K562 (cell line): ENCODE measurements at regions not wholly inside any gene's neighbourhood (a gene's known extent, or its start where the extent isn't known, plus 50 kb on each side); places are given as distances from the start of the nearest gene placed in this dataset.

ENCODE experiments used
- ATAC-seq: fragments of 200-7000 bp; cut with Tn5 transposase; 3 replicates; pipeline ENCODE4 v1.9.1; 2020; ENCODE audit warnings: moderate library complexity
- BruUV-seq: library from RNA; stranded (reverse); fragments of 400-500 nt; replicated peaks from 2 replicates; lab custom pipeline; 2021; lab: Mats Ljungman, UMichigan
- CTCF ChIA-PET: fragments of 300-600 bp; formaldehyde crosslinking; extraction: SDS; loops from one replicate; lab custom pipeline; 2021; ENCODE audit warnings: low intra/inter-chr PET ratio; lab: Yijun Ruan, JAX
- POLR2A ChIA-PET: fragments of 300-600, 350-650 bp; sonication (Branson Sonifier 250); formaldehyde crosslinking; extraction: SDS; loops from one replicate; lab custom pipeline; 2021; ENCODE audit warnings: antibody characterized with exemption, inconsistent platforms; lab: Yijun Ruan, JAX
- DNase-seq, 4 experiments: peaks; one replicate each; pipeline versions ENCODE4 v3.0.0 to v3.0.0-alpha.2; 2011 to 2018; ENCODE audit warnings: low spot score in 3 of 4, mixed read lengths in 3 of 4; ENCODE audit errors: extremely low read depth in 1 of 4
- FAIRE-seq: peaks from 2 replicates; lab custom pipeline; 2011; peaks lifted over from hg19 to GRCh38; lab: Jason Lieb, UNC
- H2AFZ ChIP-seq: 2 replicates; pipeline ENCODE4 v1.6.0; 2011; ENCODE audit warnings: low read depth, low read length, control low read depth, inconsistent platforms
- H3K27ac ChIP-seq: fragments of 200-600 bp; 3 replicates; pipeline ENCODE4 v1.8.0; 2011; ENCODE audit warnings: low read depth, mild to moderate bottlenecking, control low read depth, inconsistent platforms, low read length, moderate library complexity, mixed read lengths; ENCODE audit errors: extremely low read depth
- H3K27me3 ChIP-seq, 2 experiments: fragments of 300-600 bp in 1 of 2; 2 replicates in 1 of 2; 3 replicates in 1 of 2; pipeline versions ENCODE4 v1.6.0 to v1.8.0; 2011; ENCODE audit warnings: inconsistent platforms in 2 of 2, low read length in 2 of 2, mild to moderate bottlenecking in 1 of 2, mixed read lengths in 1 of 2, moderate library complexity in 1 of 2; ENCODE audit not compliant: control insufficient read depth in 2 of 2, insufficient read depth in 2 of 2
- H3K36me3 ChIP-seq: fragments of 300-600 bp; 3 replicates; pipeline ENCODE4 v1.8.0; 2011; ENCODE audit warnings: mild to moderate bottlenecking, low read length, inconsistent platforms; ENCODE audit not compliant: control insufficient read depth, insufficient read depth
- H3K4me1 ChIP-seq, 2 experiments: fragments of 200-600 bp in 1 of 2; replicated peaks in 1 of 2; 2 replicates in 1 of 2; 3 replicates in 1 of 2; pipeline versions ENCODE4 v1.5.1 to v1.8.0; 2011; ENCODE audit warnings: inconsistent platforms in 2 of 2, low read length in 2 of 2, mild to moderate bottlenecking in 1 of 2, mixed read lengths in 1 of 2, moderate library complexity in 1 of 2; ENCODE audit not compliant: control insufficient read depth in 2 of 2, insufficient read depth in 2 of 2
- H3K4me2 ChIP-seq: 2 replicates; pipeline ENCODE4 v1.6.1; 2011; ENCODE audit warnings: low read length, control low read depth, inconsistent platforms, mixed read lengths; ENCODE audit not compliant: insufficient read depth
- H3K4me3 ChIP-seq: fragments of 200-600 bp; sonication (generic), shearing (Covaris generic); 2 replicates; pipeline ENCODE4 v1.5.1; 2016; ENCODE audit warnings: control low read depth, inconsistent platforms
- H3K79me2 ChIP-seq: fragments of 200-600 bp; 3 replicates; pipeline ENCODE4 v1.8.0; 2011; ENCODE audit warnings: low read length, inconsistent platforms; ENCODE audit not compliant: control insufficient read depth, insufficient read depth
- H3K9ac ChIP-seq, 2 experiments: 2 replicates each; pipeline versions ENCODE4 v1.6.0 to v1.6.1; 2011; ENCODE audit warnings: low read depth in 2 of 2, low read length in 2 of 2, control low read depth in 1 of 2, inconsistent platforms in 1 of 2, mild to moderate bottlenecking in 1 of 2, mixed read lengths in 1 of 2; ENCODE audit not compliant: insufficient read depth in 1 of 2
- H3K9me1 ChIP-seq: one replicate; pipeline ENCODE4 v1.6.0; 2011; ENCODE audit warnings: inconsistent platforms, mild to moderate bottlenecking, low read length, moderate library complexity; ENCODE audit not compliant: control insufficient read depth, insufficient read depth
- H3K9me3 ChIP-seq: replicated peaks from 2 replicates; pipeline ENCODE4 v1.5.1; 2011; ENCODE audit warnings: low read depth, low read length, inconsistent platforms; ENCODE audit not compliant: control insufficient read depth, insufficient read depth
- H4K20me1 ChIP-seq: replicated peaks from 2 replicates; pipeline ENCODE4 v1.6.1; 2011; ENCODE audit warnings: low read length, inconsistent platforms, mixed read lengths; ENCODE audit not compliant: control insufficient read depth, insufficient read depth
- ATF2 ChIP-seq: sonication (generic); formaldehyde crosslinking; IDR thresholded peaks from 2 replicates; pipeline ENCODE4 v1.8.1; 2022; ENCODE audit warnings: missing genetic modification reagents
- BDP1 ChIP-seq: IDR thresholded peaks from 3 replicates; pipeline ENCODE4 v1.6.1; 2011; ENCODE audit not compliant: insufficient read length, insufficient read depth
- BRF1 ChIP-seq: IDR thresholded peaks from 3 replicates; pipeline ENCODE4 v1.6.1; 2011; ENCODE audit warnings: borderline replicate concordance, mild to moderate bottlenecking; ENCODE audit not compliant: insufficient read length; ENCODE audit errors: extremely low read depth
- CREB3L1 ChIP-seq: fragments of 450-650 bp; IDR thresholded peaks from 2 replicates; pipeline ENCODE4 v1.6.1; 2014; ENCODE audit warnings: low read depth, mild to moderate bottlenecking, moderate library complexity, borderline replicate concordance
- DLX4 ChIP-seq: fragments of 250-450 bp; sonication (Bioruptor Pico); IDR thresholded peaks from 2 replicates; pipeline ENCODE4 v1.6.1; 2021; ENCODE audit warnings: mild to moderate bottlenecking
- DPF2 ChIP-seq: fragments of 450-650 bp; IDR thresholded peaks from 2 replicates; pipeline ENCODE4 v1.6.1; 2016
- HLTF ChIP-seq: fragments of 450-650 bp; IDR thresholded peaks from 2 replicates; pipeline ENCODE4 v1.6.1; 2016
- HMG20A ChIP-seq: fragments of 450-650 bp; formaldehyde crosslinking; conservative IDR thresholded peaks from 2 replicates; pipeline ENCODE4 v1.4.0; 2020; ENCODE audit warnings: mild to moderate bottlenecking, mixed read lengths
- HNRNPH1 ChIP-seq: fragments of 200-400 bp; formaldehyde crosslinking; optimal IDR thresholded peaks from 2 replicates; pipeline ENCODE3; 2017; ENCODE audit warnings: low read depth, mild to moderate bottlenecking, low read length, moderate library complexity
- KAT2B ChIP-seq: IDR thresholded peaks from one replicate; pipeline ENCODE4 v1.6.1; 2012; ENCODE audit warnings: low read depth, mild to moderate bottlenecking, control low read depth, inconsistent platforms, low read length, moderate library complexity
- KDM2B ChIP-seq: fragments of 250-450 bp; sonication (Bioruptor Pico); IDR thresholded peaks from 2 replicates; pipeline ENCODE4 v1.8.0; 2021; ENCODE audit warnings: mild to moderate bottlenecking, moderate library complexity
- MEF2A ChIP-seq: IDR thresholded peaks from 2 replicates; pipeline ENCODE4 v1.6.1; 2011; ENCODE audit warnings: low read depth, mild to moderate bottlenecking, low read length, moderate library complexity; ENCODE audit not compliant: control insufficient read depth
- NFYB ChIP-seq: IDR thresholded peaks from 2 replicates; pipeline ENCODE4 v1.6.1; 2011; ENCODE audit warnings: mild to moderate bottlenecking, moderate library complexity; ENCODE audit not compliant: insufficient read length; ENCODE audit errors: extremely low read depth
- RBBP5 ChIP-seq: fragments of 200-600 bp; sonication (generic); IDR thresholded peaks from 2 replicates; pipeline ENCODE4 v1.6.1; 2012; ENCODE audit warnings: borderline replicate concordance, mild to moderate bottlenecking, low read length, control low read depth, inconsistent platforms; ENCODE audit not compliant: insufficient read depth, poor library complexity, severe bottlenecking
- SAP30 ChIP-seq: fragments of 200-600 bp; sonication (generic); IDR thresholded peaks from 2 replicates; pipeline ENCODE4 v1.6.1; 2012; ENCODE audit warnings: borderline replicate concordance, low read depth, mild to moderate bottlenecking, moderate library complexity, low read length, control low read depth, inconsistent platforms; ENCODE audit not compliant: insufficient read depth, poor library complexity, severe bottlenecking
- SIN3B ChIP-seq: fragments of 450-650 bp; IDR thresholded peaks from 2 replicates; pipeline ENCODE4 v1.6.1; 2017; ENCODE audit warnings: low read depth, mild to moderate bottlenecking, moderate library complexity
- TAF9B ChIP-seq: fragments of 450-650 bp; IDR thresholded peaks from 2 replicates; pipeline ENCODE4 v1.6.1; 2018; ENCODE audit warnings: mild to moderate bottlenecking; ENCODE audit not compliant: partially characterized antibody
- TRIM28 ChIP-seq: fragments of 450-650 bp; IDR thresholded peaks from 2 replicates; pipeline ENCODE4 v1.6.1; 2017
- ZNF239 ChIP-seq: fragments of 250-450 bp; sonication (Bioruptor Pico); IDR thresholded peaks from 2 replicates; pipeline ENCODE4 v1.4.0; 2020; ENCODE audit warnings: mild to moderate bottlenecking
- WGBS: fragments of 100-300 bp; shearing (Covaris generic); methylation state at CpG from one replicate; pipeline ENCODE4 v1.1.6; 2016; ENCODE audit warnings: low coverage, mixed read lengths; ENCODE audit not compliant: insufficient coverage; ENCODE audit errors: missing lambda C conversion rate; 5-methylcytosine and 5-hydroxymethylcytosine counted together
- in situ Hi-C: fragments of 300-500 bp; cut with MboI; formaldehyde crosslinking; loops from 4 replicates; pipeline ENCODE4 v1.15.0; 2018; ENCODE audit warnings: inconsistent platforms, mixed read lengths
- intact Hi-C: fragments of 100-400 bp; cut with micrococcal nuclease; formaldehyde crosslinking; loops from 2 replicates; pipeline ENCODE4 v1.14.2; 2022

GRCh38 chr6:155968921-155969320 lies 513.3 kb upstream of the NOX3 start:
- POLR2A ChIA-PET: no interaction called here
- DNase-seq: no peak
- Histone ChIP-seq H3K9me1 (no peaks in the 10 kb centered on the region), H3K79me2 (no peaks in the 10 kb centered on the region), H3K27ac (no peak overlapping the region), H3K9me3 (no peaks in the 10 kb centered on the region), H3K27me3 (no peaks in the 10 kb centered on the region), H3K4me3 (no peak overlapping the region), H3K4me2 (no peak overlapping the region), H3K36me3 (no peaks in the 10 kb centered on the region), H2AFZ (no peak overlapping the region), H3K9ac (no peak overlapping the region), H4K20me1 (no peaks in the 10 kb centered on the region), H3K4me1 (no peaks in the 10 kb centered on the region)
- no peak for FAIRE-seq
- ATAC-seq: no peak
- whole genome bisulfite sequencing: 0% methylated on average over 1 of the region's 1 CpG
- no TSS peak for BruUV-seq
- in situ Hi-C loops (no loop called here), intact Hi-C loops (no loop called here)
- TF ChIP-seq DLX4 (CRISPR knock-in tag) (no peak), RBBP5 (no peak), HLTF (no peak), KDM2B (no peak), SIN3B (no peak), HMG20A (CRISPR knock-in tag) (no peak), ATF2 (CRISPR knock-in tag) (no peak), KAT2B (no peak), ZNF239 (CRISPR knock-in tag) (no peak), TRIM28 (no peak), NFYB (no peak), CREB3L1 (no peak), HNRNPH1 (no peak), BRF1 (no peak), SAP30 (no peak), DPF2 (no peak), BDP1 (no peak), MEF2A (no peak), TAF9B (no peak)
- CTCF ChIA-PET: no interaction called here
